Retinal pigment epithelial cell (primary cell): ENCODE measurements at regions not wholly inside any gene's neighbourhood (a gene's known extent, or its start where the extent isn't known, plus 50 kb on each side); places are given as distances from the start of the nearest gene placed in this dataset.
"Not testable (repeated sequence)": the region's sequence is repeated elsewhere in the genome, so short reads cannot be mapped to it uniquely, and the experiment has no call there.

Experiments
- DNase-seq: peaks from one replicate; pipeline ENCODE4 v3.0.0-alpha.2; 2010; ENCODE audit warnings: low read depth
- H3K4me3 ChIP-seq: 2 replicates; pipeline ENCODE4 v1.5.1; 2011; ENCODE audit warnings: mild to moderate bottlenecking, low read length, control low read depth, moderate library complexity
- TF ChIP-seq, protein P1 (sequence below): conservative IDR thresholded peaks from 2 replicates; pipeline ENCODE4 v1.5.1; 2011; ENCODE audit warnings: low read depth, low read length, control low read depth, inconsistent platforms

- TF ChIP-seq, protein P1, sequence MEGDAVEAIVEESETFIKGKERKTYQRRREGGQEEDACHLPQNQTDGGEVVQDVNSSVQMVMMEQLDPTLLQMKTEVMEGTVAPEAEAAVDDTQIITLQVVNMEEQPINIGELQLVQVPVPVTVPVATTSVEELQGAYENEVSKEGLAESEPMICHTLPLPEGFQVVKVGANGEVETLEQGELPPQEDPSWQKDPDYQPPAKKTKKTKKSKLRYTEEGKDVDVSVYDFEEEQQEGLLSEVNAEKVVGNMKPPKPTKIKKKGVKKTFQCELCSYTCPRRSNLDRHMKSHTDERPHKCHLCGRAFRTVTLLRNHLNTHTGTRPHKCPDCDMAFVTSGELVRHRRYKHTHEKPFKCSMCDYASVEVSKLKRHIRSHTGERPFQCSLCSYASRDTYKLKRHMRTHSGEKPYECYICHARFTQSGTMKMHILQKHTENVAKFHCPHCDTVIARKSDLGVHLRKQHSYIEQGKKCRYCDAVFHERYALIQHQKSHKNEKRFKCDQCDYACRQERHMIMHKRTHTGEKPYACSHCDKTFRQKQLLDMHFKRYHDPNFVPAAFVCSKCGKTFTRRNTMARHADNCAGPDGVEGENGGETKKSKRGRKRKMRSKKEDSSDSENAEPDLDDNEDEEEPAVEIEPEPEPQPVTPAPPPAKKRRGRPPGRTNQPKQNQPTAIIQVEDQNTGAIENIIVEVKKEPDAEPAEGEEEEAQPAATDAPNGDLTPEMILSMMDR, result no peak
- H3K4me3 ChIP-seq, result no peak overlapping the region
- no peak for DNase-seq
Observed at GRCh38 chr12:91695964-91696363, 449.7 kb downstream of the BTG1 start.

- not testable (repeated sequence) for H3K4me3 ChIP-seq, DNase-seq
Observed at GRCh38 chr12:91695406-91695805, 450.2 kb downstream of the BTG1 start.

GRCh38 chr12:91690531-91690930 is 455.1 kb downstream of the BTG1 start:
- no peak overlapping the region for H3K4me3 ChIP-seq
- TF ChIP-seq, protein P1, result no peak
- no peak for DNase-seq

DNA sequence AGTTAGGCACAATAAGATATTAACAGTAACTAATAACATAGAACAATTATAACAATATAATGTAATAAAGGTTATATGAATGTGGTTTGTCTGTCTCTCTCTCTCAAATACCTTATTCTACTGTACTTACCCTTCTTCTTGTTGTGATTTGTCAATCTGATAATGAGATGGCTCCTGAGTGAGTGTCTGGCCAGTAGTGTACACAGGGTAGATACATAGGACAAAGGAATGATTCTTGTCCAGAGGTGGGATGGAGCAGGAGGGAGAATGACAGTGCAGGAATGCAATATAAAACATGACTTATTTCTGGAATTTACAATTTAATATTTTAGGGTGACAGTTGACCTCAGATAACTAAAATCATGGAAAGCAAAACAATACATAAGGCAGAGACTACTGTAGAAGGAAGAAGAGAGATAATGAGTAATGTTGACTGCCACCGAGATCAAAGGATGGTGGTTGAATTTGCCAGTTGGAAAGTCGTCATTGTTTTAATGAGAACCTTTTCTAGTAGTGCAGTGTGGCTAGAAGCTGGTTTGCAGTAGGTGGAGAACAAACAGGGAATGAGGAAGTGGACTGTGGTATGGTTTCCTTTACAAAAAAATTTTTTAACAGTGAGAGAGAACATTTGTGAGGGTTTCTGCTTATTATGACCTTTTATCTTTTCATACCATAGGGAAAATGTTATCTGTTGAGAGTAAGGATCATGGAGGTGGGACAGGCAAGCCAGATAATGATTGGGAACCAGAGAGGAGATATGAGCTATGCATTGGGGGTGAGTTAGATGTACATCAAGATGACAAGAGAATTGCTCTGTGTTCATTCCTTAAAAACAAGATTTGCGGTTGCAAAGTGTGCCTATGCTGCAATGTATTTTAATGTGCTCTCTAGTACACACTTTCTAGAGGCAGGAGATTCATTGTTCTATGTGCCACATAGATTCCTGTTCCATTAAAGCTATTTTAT is 458.3 kb downstream of the BTG1 start:
- TF ChIP-seq, protein P1, result no peak
- no peak overlapping the region for H3K4me3 ChIP-seq
- DNase-seq, result no peak

- TF ChIP-seq, protein P1, result no peak
- peak; percentile 18 for DNase-seq
- H3K4me3 ChIP-seq, result no peak overlapping the region
Observed at GRCh38 chr12:91685917-91686316, 459.7 kb downstream of the BTG1 start.

DNA sequence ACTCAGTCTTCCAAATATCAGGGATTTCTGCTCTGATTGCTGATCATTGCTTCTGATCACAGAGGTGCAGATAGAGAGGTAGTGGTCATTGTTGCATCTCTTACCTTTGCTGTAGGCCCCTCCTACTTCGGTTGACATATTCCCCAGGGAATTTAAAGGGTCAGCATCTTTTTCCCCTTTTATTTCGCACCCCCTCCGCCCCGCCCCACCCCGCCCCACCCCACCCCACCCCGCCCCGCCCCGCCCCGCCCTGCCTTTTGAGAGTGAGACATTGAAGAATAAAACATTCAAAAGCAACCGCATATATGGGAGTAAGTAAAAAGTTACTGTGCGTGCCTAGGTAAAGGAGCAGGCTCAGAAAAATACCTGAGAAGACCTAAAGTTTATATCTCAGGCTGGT is 463.9 kb downstream of the BTG1 start:
- H3K4me3 ChIP-seq, result no peak overlapping the region
- TF ChIP-seq, protein P1, result no peak
- DNase-seq, result no peak

GRCh38 chr12:91680864-91681263 is 464.8 kb downstream of the BTG1 start:
- TF ChIP-seq, protein P1, result no peak
- no peak for DNase-seq
- no peak overlapping the region for H3K4me3 ChIP-seq
